HL-60/S4 treated with retinoic acid at 250 ng/mL for 4 days and 3 days (cell line): ENCODE measurements at regions not wholly inside any gene's neighbourhood (a gene's known extent, or its start where the extent isn't known, plus 50 kb on each side); places are given as distances from the start of the nearest gene placed in this dataset.

Experiments used
- in situ Hi-C: fragments of 300-500 bp; cut with MboI; formaldehyde crosslinking; loops from 2 replicates; pipeline ENCODE4 v1.7.0; 2022; ENCODE audit warnings: low sequenced_read_pairs

GRCh38 chr5:69042915-69043654, 50.7 kb upstream of the SLC30A5 start:
- in situ Hi-C loops, result no loop called here

GRCh38 chr5:69043655-69043996, 50.2 kb upstream of the SLC30A5 start:
- in situ Hi-C loops, result no loop called here
